Gastrocnemius medialis (tissue), 4 donors: ENCODE measurements at regions not wholly inside any gene's neighbourhood (a gene's known extent, or its start where the extent isn't known, plus 50 kb on each side); places are given as distances from the start of the nearest gene placed in this dataset.

Source experiments
- CTCF ChIP-seq, 5 experiments: fragments of 450-650 bp in 3 of 5; fragments of 200-600 bp in 2 of 5; sonication (generic) in 2 of 5; IDR thresholded peaks in 4 of 5; conservative IDR thresholded peaks in 1 of 5; 1 replicate in 4 of 5; 2 replicates in 1 of 5; pipeline ENCODE4 v1.5.1; 2016 to 2019; ENCODE audit warnings: antibody characterized with exemption in 5 of 5, mild to moderate bottlenecking in 3 of 5, moderate library complexity in 3 of 5
- POLR2A ChIP-seq, 2 donors: fragments of 450-650 bp; IDR thresholded peaks; one replicate each; pipeline ENCODE4 v1.6.1; 2017; ENCODE audit warnings: antibody characterized with exemption in 2 of 2, mild to moderate bottlenecking in 2 of 2, moderate library complexity in 2 of 2

GRCh38 chr11:105524286-105524685, 85.6 kb upstream of the GRIA4 start:
- TF ChIP-seq CTCF (IDR thresholded peaks at IDR 0.05 in 4 of 5, conservative IDR thresholded peaks at IDR 0.05 in 1 of 5) (no peak), POLR2A (IDR thresholded peaks at IDR 0.05) (no peak)
